Cardiac septum (tissue), 1 donor: ENCODE measurements at regions not wholly inside any gene's neighbourhood (a gene's known extent, or its start where the extent isn't known, plus 50 kb on each side); places are given as distances from the start of the nearest gene placed in this dataset.

ENCODE experiments used
- DNase-seq: peaks from one replicate; pipeline ENCODE4 v3.0.0-alpha.2; 2020; ENCODE audit warnings: low spot score
- intact Hi-C: fragments of 100-400 bp; cut with DNase I; formaldehyde crosslinking; loops from one replicate; pipeline ENCODE4 v1.14.0; 2022
- donor health status: DM: no; HTN: no; CAD: no.

DNA sequence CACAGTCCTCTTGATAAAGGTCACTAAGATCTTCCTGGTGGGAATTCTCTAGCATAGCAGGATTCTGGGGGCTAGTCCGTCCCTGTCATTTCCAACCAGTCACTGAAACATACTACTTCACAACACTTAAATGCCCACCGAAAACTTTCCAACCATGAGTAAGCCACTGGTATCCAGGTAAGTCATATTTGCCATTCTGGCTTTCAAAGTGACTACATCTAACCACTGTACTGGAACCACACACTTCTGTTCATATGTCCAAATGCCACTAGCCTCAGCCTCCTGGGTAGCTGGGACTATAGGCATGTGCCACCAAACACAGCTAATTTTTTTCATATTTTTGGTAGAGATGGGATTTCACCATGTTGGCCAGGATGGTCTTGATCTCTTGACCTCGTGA lies 64.3 kb upstream of the VANGL1 start:
- DNase-seq, result no peak
- intact Hi-C loops, result no loop called here

DNA sequence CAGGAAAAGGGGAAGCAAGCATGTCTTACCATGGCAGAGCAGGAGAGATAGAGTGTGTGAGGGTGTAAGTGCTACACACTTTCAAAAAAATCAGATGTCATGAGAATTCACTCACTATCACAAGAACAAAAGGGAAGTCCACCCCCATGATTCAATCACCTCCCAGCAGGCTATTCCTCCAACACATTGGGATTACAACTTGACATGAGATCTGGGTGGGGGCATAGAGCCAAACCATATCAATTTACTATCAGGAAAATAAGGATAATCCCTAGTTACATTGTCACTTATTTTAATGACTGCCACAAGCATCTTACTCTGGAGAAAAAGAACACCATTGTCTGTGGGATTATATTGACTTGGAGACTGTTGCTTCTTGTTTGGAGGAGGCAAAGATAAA lies 66.1 kb upstream of the VANGL1 start:
- intact Hi-C loops, result no loop called here
- DNase-seq, result no peak

DNA sequence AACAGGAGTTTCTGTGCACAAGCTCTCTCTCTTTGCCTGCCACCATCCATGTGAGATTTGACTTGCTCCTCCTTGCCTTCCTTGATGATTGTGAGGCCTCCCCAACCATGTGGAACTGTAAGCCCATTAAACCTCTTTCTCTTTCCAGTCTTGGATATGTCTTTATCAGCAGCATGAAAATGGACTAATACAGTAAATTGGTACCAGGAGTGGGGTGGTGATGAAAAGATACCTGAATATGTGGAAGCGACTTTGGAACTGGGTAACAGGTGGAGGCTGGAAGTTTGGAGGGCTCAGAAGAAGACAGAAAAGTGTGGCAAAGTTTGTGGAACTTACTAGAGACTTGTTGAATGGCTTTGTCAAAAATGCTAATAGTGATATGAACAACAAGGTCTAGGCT lies 69.1 kb upstream of the VANGL1 start:
- intact Hi-C loops, result no loop called here
- DNase-seq, result no peak

DNA sequence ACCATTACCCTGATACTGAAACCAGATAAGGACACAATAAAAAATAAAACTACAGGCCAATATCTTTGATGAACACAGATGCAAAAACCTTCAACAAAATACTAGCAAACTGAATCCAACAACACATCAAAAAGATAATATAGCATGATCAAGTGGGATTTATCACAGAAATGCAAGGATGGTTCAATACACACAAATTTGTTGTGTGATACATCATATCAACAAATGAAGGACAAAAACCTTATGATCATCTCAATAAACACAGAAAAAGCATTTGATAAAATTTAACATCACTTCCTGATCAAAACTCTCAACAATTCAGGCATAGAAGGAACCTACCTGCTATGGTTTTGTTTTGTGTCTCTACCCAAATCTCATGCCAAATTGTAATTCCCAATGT lies 74.3 kb upstream of the VANGL1 start:
- no peak for DNase-seq
- intact Hi-C loops, result no loop called here

DNA sequence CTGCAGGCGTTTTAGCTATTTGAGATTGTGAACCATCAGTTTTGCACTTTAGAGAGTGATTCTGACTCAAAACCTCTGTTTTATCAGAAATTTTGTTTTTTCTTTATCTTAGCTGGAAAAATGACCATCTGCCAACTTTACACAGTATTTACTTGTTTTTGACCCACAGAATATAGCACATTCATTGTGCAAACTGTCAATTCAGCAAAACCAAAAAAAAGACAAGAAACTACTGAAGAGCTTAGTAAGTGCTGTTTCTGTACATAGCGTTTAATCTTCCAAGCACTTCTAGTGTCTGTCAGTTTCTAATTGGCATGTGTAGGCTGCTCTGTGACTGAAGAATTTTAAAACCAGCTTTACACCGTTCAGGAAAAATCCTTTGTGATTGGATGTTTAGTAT lies 76.0 kb upstream of the VANGL1 start:
- intact Hi-C loops, result no loop called here

DNA sequence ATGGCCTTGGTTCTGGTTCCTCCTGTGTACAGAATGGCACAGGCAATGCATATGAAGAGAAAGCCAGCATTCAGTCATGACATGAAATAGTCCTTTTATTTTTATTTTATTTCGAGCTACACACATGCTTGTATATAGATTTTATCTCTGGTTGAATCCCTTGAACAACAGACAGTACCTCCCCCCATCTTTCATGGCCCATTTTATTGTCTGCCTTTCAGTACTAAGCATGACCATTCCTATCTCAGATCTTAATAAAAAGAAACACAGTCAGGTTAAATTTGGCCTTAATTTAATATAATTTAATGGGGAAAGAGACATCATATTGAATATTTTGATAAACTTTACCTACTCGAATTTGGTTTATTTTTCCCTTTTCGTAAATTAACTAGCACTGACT lies 76.4 kb upstream of the VANGL1 start:
- no peak for DNase-seq
- intact Hi-C loops, result no loop called here

More for the DNA sequence above, 76.0 kb upstream of the VANGL1 start:
- DNase-seq, result no peak

DNA sequence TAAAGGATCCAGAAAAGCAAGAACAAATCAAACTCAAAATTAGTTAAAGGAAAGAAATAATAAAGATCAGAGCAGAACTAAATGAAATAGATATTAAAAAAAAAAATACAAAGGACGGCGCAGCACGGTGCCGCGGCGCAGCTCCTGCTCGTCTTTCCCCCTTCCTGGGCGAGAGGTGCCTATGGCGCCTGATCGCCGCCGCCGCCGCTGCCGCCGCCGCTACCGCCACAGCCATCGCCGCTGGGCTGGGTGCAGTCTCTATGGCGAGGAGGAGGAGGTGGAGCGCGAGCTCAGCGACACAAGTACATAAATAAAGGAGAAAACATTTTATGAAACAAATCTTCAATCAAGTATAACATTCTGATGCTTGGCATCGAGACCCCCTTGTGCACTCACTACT lies 77.6 kb upstream of the VANGL1 start:
- DNase-seq, result no peak
- intact Hi-C loops, result no loop called here

DNA sequence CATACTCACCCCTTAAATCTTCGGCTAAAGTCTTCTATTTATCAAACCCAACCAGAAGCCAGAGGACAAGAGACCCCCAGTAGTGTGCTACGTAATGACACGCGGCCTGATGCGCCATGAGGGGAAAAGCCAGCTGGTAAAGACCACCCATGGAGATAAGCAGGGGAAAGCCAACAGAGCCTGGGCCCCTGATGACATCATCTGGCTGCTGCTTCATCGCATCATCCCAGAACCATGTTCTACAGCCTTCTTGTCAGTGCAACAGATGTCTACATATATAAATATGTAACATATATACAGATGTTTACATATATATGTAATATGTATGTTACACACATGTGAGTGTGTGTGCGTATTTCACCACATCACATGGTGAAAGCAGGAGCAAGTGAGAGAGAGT lies 81.7 kb upstream of the VANGL1 start:
- DNase-seq, result no peak
- intact Hi-C loops, result no loop called here

DNA sequence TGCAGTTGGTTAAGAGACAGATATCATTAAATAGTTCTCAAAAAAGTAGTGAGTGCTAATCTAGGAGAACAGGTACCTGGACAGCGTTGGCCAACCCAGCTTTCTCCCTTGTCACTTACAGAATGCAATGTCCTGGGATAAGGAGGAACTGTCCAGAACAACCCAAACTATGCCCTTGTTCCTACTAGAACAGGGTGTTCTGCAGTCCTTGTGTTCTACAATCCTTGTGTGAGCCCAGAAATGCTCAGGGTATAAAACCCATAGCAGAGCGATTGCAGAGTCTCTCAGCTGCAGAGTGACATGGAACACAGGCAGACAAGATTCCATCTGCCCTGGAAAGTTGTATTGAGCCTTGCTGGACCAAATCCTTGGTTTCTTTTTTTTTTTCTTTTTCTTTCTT lies 83.5 kb upstream of the VANGL1 start:
- intact Hi-C loops, result no loop called here
- no peak for DNase-seq

DNA sequence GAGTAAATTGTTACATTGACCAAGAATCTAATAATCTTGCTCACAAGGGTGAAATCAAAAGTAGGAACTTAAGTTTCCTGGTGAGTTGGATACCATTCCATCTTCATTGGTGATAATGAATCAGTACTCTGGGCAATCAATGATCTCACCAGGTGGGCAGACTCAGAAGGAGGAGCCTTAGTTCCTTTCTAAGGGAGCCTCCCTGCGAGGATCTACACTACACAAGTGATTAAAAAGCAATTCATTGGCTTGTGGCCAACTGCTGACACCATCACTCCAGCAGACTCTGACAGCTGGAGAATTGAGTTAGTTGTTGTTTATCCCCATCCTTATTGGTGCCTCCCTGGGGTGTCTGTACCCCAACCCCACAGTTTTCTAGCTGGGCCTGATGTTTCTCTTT lies 84.1 kb upstream of the VANGL1 start:
- intact Hi-C loops, result no loop called here
- DNase-seq, result no peak

DNA sequence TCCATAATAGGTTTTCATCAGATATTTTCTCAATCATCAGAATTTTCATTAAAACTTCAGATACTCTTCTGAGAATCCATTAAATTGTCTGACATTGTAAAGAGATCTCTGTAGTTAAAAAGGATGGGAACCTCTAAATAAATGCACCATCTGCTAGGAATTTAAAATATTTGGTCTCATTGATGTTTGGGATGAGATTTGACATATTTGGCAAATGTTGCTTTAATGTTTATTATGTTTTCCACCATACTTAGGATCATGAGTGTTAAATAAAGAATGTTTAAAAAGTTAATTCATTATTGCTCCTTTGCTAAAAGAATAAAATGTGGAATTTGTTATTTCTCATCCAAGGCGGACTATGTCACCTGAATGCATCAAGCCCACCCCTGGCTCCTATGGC lies 85.5 kb upstream of the VANGL1 start:
- intact Hi-C loops, result no loop called here
- no peak for DNase-seq

DNA sequence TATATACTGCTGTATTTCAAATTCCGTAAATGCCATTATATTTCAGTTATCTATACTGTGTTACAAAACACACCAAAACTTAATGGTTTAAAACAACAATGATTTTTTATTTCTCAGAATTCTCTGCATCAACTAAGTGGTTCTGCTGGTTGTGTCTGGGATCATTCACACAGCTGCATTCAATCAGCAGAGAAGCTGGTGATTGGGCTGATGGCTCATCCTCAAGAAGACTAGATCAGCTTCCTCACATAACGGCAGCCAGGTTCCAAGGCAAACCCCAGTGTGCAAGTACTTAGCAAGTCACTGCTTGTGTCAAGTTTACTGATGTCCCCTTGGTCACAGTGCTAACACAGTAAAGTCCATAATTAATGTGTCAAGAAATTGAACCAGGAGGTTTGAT lies 86.3 kb upstream of the VANGL1 start:
- intact Hi-C loops, result no loop called here
- DNase-seq, result no peak

DNA sequence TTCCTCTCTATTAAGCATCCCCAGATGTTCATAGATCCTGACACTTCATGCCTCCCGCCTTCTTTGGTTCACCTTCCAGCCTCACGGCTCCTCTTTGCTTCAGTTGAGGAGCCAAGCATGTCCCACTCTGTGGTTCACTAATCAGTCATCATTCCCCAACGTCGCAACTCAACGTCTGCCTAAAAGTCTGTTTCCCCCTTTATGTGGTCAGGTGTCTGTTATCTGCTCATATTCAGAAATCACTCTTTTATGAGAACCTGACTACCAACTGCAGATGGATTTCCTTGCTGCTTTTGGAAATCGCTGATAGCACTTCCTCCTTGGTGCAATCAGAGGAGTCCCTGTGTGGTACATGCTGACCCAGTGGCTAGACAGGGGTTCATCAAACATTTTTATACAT lies 94.1 kb upstream of the VANGL1 start:
- intact Hi-C loops, result loop anchor here (2.0 kb wide), 1 partner anchor 47 kb away; no protein-coding TSS in a partner anchor
- no peak for DNase-seq

DNA sequence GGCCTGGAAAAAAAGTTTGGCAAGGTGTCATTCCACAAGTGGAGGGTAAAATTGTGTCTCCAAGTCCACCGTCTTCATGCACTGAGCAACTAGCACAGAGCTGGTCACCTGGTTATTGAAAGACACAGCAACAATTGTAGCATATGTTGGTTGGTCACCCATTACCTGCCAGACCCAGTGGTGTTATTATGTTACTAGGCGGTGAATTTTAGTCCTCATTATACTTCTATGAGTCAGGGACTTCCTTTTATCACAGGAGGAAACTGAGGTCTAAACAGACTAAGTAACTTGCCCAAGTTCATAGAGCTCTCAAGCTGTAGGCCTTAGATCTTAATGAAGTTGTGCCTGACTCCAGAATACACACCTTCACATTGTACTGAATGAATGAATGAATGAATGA lies 94.9 kb upstream of the VANGL1 start:
- intact Hi-C loops, result loop anchor here (2.0 kb wide), 1 partner anchor 48 kb away; no protein-coding TSS in a partner anchor
- DNase-seq, result no peak

DNA sequence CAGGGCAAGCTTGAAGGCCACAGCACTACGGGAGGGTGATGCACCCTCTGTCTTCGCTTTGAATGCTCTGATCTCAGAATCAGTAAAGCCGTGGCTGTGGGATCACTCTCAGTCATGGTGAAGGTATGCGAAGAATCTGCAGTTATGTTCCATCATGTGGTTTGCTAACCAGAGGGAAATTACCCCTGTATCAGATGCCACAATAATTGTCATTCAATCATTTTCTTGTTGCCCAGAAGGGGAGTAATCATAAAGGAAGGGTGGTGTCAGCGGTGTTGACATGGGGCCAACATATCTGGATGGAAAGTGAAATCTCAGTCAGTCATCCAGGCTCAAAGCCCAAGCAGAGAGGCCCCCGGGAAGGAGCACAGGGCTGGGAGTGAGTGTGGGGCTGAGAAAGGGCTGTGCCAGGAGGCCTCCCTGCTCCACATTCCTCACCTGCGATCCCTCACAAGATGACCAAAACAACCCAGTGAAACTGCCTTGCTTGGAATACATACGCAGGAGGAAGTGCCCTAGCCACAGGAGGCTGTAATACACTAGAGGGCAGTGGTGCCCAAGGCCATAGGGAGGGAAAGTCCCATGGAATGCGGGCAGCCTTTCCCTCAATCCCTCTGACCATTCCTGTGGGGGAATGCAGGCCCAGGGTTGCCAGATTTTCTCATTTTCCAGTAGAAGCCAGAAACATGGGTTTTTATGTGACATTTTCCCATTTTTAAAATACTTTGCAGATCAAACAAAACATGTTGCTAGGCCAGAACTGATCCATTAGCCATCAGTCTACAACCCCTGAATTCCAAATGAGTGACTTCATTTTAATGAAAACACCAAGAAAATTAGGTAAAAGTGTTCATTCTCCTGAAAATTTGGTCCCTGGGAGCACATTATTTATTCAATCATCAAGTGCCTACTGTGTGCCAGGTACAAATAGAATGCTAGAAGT lies 95.7 kb upstream of the VANGL1 start:
- intact Hi-C loops, result loop anchor here (2.0 kb wide), 1 partner anchor 49 kb away; no protein-coding TSS in a partner anchor
- DNase-seq, result no peak

DNA sequence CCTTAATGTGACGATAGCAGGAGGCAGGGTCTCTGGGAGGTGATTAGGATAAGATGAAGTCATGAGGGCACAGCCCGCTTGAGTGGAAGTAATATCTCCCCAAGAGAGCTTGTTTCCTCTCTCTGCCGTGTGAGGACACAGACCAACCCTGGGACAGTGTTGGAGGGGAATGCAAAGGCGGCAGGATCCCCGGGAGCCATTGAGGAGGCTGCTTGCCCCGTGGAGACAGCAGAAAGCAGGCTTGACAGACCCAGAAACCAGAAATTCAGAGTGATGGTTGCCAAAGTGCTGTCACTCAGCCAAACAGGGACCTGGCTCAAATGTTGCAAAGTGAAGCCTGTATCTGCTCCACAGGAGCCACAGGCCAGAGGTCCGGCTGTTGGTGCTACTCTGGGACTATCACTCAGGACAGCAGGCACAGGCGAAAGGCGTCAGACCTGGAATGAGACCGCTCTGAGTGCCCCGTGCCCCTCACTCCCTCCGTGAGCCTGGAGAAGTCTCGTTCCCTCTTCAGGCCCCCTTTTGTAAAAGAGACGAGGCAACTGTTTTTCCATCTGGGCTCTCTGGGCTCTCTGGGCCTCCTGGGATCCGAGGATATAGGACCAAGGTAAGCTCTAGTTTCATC lies 96.6 kb upstream of the VANGL1 start:
- DNase-seq, result no peak
- intact Hi-C loops, result no loop called here

DNA sequence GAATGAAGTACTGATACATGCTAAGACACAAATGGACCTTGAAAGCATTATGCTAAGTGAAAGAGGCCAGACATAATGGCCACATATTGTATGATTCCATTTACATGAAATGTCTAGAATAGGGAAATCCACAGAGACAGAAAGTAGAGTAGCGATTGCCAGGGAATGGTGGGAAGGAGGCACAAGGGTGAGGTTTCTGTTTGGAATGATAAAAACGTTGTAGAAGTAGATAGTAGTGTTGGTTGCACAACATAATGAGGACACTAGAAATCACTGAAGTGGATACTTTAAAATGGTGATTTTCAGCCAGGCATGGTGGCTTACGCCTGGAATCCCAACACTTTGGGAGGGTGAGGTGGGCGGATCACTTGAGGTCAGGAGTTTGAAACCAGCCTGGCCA lies 97.6 kb upstream of the VANGL1 start:
- intact Hi-C loops, result no loop called here
- DNase-seq, result no peak

DNA sequence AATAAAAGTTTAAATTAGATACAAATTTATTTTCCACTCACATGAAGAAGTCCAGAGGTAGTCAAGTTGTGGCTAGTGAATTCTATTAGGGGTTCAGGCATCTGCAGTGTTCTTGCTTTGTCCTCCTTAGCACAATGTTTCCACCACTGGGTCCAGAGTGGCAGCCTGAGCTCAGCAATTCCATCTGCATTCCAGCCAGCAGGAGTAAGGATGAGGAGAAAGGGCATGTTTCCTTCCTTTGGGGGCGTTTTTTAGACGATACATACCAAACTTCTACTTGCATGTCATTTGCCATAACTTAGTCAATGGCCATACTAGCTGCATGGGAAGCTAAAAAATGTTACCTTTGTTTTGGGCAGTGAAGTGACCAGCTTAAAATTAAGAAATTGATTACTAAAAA lies 98.5 kb upstream of the VANGL1 start:
- no peak for DNase-seq
- intact Hi-C loops, result no loop called here

DNA sequence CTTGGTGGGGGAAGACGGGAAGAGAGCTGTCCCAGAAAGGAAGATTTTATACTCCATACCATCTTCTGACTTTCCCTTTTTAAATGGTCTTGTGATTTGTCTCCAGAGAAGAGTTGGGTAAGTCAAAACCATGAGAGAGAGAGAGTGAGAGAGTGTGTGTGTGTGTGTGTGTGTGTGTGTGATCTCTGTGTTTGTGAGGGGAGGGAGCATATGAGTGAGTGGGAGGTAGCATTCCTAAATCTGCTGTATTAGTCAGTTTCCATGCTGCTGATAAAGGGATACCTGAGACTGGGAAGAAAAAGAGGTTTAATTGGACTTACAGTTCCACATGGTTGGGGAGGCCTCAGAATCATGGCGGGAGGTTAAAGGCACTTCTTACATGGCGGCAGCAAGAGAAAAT lies 102.0 kb upstream of the VANGL1 start:
- intact Hi-C loops, result no loop called here
- DNase-seq, result no peak

DNA sequence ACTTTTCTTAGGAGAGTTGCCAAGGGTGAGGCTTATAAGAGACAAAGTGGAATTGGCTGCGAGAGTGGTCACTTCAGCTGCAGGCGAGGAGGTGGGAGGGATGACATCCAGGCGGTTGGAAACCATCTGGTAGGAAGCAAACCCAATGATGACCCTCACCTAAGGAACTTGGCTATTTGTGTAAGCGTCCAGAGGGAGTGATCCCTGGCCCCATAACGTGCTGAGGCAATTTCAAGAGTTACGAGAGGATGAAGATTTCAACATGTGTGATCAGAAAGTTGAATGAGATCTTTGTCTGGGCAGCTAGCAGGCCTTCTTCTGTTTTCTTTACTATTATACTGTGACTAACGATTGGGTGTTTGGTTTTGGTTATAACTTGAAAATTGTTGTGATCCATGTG lies 102.7 kb upstream of the VANGL1 start:
- intact Hi-C loops, result no loop called here
- no peak for DNase-seq

DNA sequence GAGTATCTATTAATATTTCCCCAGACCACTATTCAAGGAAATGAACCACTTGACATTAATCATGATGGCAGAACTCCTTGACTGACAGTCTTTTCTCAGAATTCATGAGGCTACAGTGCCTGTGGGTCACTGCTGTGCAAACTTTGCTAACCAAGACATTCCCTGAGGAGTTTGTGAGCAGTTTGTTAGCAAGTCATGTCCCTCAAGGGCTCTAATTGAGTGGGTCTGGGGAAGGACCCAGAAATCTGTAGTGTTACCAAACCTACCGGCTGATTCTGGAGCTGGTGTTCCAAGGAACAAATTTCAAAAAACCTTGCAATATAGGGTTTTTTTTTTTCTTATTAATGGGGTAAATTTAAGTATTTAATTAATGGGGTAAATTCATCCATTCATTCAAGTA lies 103.2 kb upstream of the VANGL1 start:
- intact Hi-C loops, result no loop called here

More for the DNA sequence above, 103.2 kb upstream of the VANGL1 start:
- no peak for DNase-seq
